CD4-positive, alpha-beta T cell treated with Interleukin-21 for 1 hour (primary cell): ENCODE measurements at regions not wholly inside any gene's neighbourhood (a gene's known extent, or its start where the extent isn't known, plus 50 kb on each side); places are given as distances from the start of the nearest gene placed in this dataset.
"Not testable (repeated sequence)": the region's sequence is repeated elsewhere in the genome, so short reads cannot be mapped to it uniquely, and the experiment has no call there.

Source experiments
- DNase-seq: peaks from one replicate; pipeline ENCODE4 v3.0.0-alpha.2; 2020

DNA sequence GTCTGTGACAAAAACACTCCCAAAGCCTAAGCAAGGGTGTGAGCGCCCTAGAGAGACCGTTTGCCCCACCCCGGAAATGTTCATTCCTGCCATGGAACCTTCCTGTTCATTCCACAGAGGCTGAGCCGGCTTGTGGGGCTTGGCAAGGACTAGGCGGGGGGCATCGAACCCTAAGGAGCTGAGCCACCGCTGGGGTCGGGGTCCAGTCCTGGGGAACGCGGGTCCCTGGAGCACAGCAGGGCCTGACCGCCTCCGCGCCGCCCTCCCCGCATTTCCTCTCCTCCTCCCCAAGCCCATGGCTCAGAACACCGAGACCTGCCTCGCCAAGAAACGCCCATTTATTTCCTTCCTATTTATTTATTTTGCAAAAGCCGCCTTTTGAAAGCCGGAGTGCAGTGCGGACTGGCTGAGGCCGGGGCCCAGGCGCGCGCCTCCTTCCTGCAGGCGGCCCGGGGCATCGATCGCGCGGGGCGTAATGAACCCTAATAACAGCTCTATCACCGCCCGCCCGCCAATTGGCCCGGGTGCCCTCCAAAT, 228.9 kb upstream of the IRX4 start:
- DNase-seq: no peak

- no peak for DNase-seq
Measured at GRCh38 chr5:2110934-2111462, 228.3 kb upstream of the IRX4 start.

- no peak for DNase-seq
Measured at GRCh38 chr5:2110137-2110933, 227.6 kb upstream of the IRX4 start.

DNA sequence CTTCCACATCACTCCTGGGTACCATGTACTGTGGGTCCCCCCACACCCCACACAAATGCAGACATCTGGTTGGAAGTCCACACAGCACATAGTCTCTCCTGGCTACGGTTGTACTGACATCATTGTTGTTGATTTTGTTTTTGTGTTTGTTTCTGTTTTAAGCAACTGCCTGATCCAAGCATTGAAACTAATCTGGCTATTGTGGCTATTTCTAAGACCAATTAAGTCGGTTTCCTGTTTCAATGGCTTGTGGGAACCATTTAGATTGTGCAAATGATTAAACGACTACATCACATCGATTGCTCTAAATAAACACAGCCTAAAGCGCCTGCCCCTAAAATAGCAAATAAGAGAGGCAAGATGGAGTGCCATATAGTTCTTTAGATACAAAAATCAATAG, 226.8 kb upstream of the IRX4 start:
- no peak for DNase-seq

GRCh38 chr5:2106721-2107120, 224.0 kb upstream of the IRX4 start:
- DNase-seq: no peak

GRCh38 chr5:2105141-2105540, 222.4 kb upstream of the IRX4 start:
- DNase-seq: peak; percentile 1

DNA sequence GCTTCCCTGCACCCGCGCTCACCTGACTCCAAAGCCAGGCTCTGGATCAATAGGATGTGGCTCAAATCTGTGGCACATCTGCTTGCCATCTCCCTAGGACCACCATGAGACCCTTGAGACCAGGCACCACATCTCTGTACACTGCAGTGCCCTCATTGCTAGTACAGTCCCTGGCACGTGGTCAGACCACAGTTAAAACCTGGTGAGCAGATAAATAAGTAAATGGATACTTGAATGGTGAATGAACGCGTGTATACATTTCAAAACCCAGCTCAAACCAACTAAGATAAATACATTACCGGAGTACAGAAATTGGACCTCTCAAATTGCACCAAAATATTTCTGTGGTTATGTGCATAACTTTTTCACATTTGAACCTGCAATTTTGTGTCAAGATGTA, 221.2 kb upstream of the IRX4 start:
- no peak for DNase-seq

GRCh38 chr5:2102819-2103776, 220.4 kb upstream of the IRX4 start:
- no peak for DNase-seq

DNA sequence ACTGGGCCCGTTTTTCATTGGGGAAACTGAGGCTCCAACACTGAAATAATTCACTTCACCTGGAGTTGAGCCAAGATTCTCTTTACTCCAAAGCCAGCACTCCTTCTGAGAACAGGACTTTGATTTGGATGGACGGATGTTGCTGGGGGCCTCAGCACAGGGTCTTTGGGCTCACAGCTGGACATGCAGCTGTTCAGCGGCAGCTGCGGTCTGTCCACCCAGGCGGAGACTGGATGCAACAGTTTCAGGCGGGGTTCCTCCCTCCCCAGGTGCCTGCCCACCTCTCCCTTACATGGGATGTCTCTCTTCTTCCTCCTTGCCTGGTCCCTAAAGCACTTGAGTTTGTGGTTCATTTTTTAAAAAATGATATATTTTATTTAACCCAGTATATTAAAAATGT, 219.0 kb upstream of the IRX4 start:
- DNase-seq: no peak

DNA sequence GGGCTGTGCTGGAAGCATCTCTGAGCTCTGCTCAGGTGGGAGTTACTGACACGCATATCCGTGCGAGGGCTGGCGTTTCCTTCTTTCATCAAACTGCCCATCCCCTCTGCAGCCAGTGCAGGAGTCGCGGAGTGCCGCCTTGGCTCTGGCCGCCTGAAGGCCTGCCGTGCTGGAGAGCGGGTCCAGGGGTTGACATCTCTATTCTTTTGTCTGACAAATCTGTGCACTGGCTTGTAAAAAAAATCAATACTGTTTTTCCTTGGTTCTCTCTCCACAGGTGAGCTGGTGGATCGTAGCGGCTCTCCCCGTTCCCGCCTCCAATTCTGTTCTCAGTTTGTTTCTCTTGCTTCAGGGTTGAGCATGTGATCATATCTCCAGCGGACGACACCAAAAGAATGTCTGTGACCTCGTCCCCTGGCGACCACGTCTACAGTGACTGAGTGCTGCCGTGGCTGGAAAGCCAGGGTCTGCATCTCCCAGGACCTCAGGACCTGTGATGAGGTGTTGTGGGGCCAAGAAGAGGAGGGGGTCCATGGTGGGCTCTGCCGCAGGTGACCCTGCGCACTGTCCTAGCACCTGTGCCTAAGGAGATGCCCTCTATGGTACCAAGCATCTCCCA, 214.3 kb upstream of the IRX4 start:
- DNase-seq: no peak

- DNase-seq: no peak
Measured at GRCh38 chr5:2095011-2095410, 212.3 kb upstream of the IRX4 start.

DNA sequence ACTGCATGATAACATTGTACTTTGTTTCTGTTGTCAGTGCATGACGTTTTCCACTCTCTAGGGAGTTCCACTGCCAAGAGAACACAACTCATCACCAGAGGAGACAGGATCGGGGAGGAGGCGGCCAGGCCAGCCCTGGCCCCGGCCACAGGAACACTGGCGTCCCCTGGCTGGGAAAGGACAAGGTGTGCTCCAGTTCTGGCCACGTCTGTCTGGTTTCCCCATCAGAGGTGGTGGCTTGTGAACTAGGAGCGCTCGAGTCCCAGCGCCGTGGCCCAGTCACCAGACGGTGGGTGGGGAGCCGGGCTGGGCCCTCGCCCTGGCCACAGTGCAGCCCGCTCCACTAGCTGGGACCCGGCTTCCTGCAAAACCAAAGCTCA, 211.9 kb upstream of the IRX4 start:
- DNase-seq: no peak

- DNase-seq: no peak
Measured at GRCh38 chr5:2093859-2094615, 211.3 kb upstream of the IRX4 start.

DNA sequence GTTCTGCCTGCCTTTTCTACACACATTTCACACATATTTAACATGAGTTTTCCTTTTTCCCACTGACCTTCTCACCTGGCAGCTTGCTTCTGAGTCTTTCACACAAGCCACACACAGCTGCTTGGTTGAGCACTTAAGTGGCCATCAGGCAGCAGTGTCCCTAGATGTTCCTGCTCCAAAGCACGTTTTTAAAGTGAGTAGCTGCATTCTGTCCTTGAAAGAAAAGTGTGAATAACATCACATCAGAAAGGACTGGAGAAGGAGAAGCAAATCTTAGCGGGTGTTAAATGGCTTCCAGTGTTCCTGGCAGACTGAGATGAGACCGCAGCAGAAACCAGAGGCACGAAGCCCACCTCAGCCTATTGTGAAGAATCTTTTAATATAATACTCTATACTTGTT, 209.2 kb upstream of the IRX4 start:
- no peak for DNase-seq

- no peak for DNase-seq
Measured at GRCh38 chr5:2087980-2088379, 205.3 kb upstream of the IRX4 start.

GRCh38 chr5:2075365-2075764, 192.6 kb upstream of the IRX4 start:
- no peak for DNase-seq

GRCh38 chr5:2071562-2071961, 188.8 kb upstream of the IRX4 start:
- no peak for DNase-seq

- DNase-seq: not testable (repeated sequence)
Measured at GRCh38 chr5:2070787-2071186, 188.1 kb upstream of the IRX4 start.

DNA sequence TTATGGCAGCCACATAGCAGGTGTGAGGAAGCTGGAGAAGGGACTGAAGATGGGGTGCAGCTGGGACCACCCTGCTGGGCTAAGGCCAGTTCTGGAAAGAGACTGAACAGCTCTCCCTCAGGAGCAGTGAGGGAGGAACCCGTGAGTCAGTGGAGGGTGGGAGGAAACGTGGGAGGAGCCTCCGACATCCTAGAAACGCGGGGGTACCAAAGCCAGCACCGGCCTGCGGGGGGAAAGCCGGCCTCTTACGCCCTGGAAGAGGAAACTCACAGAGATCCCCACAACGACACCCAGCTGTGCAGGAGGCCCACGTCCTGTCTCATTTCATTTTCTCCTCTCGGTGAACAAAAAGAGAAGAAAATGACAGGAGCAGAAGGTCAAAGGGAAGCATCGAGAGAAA, 185.8 kb upstream of the IRX4 start:
- no peak for DNase-seq

DNA sequence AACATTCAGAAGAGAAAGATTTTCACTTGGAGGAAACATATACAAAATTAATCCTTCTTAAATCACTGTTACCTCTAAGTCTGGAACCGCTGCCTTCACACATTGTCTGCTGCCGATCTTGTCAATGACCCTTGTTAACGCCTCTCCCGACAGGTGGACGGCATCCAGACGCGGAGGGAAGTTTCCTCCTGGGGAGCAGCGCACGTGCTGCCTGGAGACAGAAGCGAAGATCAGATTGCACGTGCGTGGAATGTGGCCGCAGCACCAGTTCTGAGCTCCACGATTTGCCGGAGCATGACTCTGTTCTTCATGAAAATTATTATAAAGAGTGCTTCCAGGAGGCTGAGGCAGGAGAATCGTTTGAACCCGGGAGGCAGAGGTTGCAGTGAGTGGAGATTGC, 183.6 kb upstream of the IRX4 start:
- DNase-seq: no peak

- DNase-seq: not testable (repeated sequence)
Measured at GRCh38 chr5:2063380-2063779, 180.7 kb upstream of the IRX4 start.

- no peak for DNase-seq
Measured at GRCh38 chr5:2052687-2053086, 170.0 kb upstream of the IRX4 start.
